ENCODE measurements at regions not wholly inside any gene's neighbourhood (a gene's known extent, or its start where the extent isn't known, plus 50 kb on each side); places are given as distances from the start of the nearest gene placed in this dataset.
A peak's percentile ranks its signal among the peaks of the same experiment; 100 is the strongest.

GRCh38 chr6:142676027-142676443 lies 268.9 kb downstream of the HIVEP2 start:
- no peak for DNase-seq (ENCODE audit: low read depth in 4 of 4, low spot score in 3 of 4)

- DNase-seq (ENCODE audit: low read depth in 4 of 4, low spot score in 3 of 4) = no peak
These were observed 268.3 kb downstream of the HIVEP2 start for GRCh38 chr6:142676647-142677192.

DNA sequence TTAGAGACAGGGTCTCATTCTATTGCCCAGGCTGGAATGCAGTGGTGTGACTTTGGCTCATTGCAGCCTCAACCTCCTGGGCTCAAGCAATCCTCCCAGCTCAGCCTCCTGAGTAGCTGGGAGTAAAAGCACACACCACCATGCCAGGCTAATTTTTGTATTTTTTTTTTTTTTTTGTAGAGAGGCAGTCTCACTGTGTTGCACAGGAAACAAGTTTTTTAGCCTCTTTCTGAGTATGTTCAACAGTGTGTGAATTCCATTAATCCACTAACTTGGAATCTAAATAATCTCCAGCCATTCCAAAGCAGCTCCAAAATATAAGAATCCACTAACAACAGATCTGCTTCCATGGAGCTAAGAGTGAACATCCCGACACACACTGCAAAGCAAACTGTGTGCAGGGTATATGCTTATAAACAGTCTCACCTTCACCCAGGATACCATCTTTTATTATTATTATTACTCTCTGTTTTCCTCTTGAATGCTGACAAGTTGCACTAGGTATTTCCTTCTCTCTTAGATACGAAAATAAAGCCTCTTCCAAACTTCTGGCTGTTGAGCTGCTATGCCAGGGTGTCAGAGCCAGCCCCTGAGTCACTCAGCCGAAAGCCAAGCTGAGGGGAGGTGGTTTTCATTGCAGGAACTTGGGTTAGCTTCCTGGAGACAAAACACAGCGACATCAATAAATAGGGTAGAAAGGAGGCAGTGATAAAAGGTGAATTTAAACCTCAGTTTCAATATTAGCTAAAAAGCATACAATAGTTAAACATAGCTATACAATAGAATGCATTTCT lies 264.9 kb downstream of the HIVEP2 start:
- DNase-seq (ENCODE audit: low read depth in 4 of 4, low spot score in 3 of 4) = no peak

GRCh38 chr6:142681099-142681498 lies 263.9 kb downstream of the HIVEP2 start:
- no peak for DNase-seq (ENCODE audit: low read depth in 4 of 4, low spot score in 3 of 4)

GRCh38 chr6:142682985-142683384 lies 262.0 kb downstream of the HIVEP2 start:
- no peak for DNase-seq (ENCODE audit: low read depth in 4 of 4, low spot score in 3 of 4)

DNA sequence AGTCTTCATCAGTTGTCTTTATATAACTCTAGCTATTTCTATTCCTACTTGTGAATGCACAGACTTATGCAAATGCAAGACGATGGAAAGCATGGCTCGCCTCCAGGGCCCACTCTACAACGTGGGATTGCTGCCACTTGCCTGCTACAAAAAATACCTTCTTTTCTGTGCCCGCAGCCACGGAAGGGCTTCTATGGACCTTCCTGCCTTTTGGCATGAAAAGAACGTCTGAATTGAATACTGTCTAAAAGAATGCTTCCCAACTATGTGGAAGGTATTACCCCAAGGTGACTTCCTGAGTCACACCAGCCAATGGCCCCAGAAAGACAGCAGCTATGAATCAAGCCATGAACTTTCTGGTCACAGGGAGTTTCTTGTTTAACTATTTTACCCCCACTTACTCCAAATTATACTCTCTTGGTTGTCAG lies 261.2 kb downstream of the HIVEP2 start:
- no peak for DNase-seq (ENCODE audit: low read depth in 4 of 4, low spot score in 3 of 4)

- no peak for DNase-seq (ENCODE audit: low read depth in 4 of 4, low spot score in 3 of 4)
These were observed 260.6 kb downstream of the HIVEP2 start for GRCh38 chr6:142684371-142684770.

GRCh38 chr6:142685852-142686506 lies 259.0 kb downstream of the HIVEP2 start:
- DNase-seq (ENCODE audit: low read depth in 4 of 4, low spot score in 3 of 4) = no peak

DNA sequence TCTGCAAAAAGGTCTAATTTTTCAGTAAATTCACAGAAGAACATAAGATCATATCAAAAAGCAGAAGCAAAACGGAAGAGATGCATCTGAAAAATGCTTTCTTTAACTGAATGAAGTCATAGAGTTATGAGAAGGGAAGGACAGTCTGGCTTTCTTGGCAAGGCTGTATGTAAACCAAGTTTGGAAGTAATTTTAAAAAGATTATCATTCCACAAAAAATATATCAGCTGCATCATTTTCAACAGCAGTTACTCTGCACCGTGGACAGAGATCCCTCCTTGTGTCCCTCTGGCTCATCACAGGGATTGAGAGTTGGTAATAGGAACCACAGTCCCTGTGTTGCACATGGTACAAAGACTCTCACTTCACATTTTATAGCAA lies 258.5 kb downstream of the HIVEP2 start:
- DNase-seq (ENCODE audit: low read depth in 4 of 4, low spot score in 3 of 4) = no peak

DNA sequence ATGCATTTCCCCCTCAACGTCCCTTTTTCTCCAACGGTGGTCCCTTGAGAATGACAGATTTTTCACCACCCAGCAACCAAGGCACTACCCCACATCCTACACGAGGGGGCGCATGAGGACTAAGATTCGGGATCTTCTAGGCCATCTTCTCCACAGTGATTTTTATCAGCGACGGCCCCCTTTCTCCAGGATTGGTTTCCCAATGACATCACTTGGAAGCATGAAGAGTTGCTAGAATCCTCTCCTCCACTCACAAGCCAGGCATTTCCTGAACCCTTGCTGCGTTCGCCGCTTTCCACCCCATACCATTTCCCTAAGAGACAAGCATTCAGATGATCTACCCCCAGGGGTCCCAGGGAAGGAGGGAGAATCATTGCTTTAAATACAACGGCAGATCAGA lies 252.0 kb downstream of the HIVEP2 start:
- DNase-seq (ENCODE audit: low read depth in 4 of 4, low spot score in 3 of 4) = peak; percentile 35 to 62 (median 50)

DNA sequence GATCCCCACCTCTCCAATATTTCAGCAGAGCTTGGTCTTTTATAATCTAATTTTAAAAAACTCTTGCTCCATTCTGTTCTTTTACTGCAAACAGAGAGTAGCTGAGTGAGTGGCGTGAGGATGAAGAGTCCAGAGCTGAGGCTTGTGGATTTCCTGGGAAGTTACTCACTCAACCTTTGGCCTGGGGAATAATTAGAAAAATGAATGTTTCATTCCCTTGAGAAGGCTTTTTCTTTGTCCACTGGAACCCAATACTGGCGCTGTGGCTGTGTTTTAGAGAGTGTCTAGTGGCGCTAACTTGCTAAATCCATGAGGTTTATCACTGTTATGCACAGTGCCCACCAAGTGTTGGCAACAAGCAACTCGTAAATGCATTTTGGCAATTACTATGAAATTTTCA lies 251.5 kb downstream of the HIVEP2 start:
- DNase-seq (ENCODE audit: low read depth in 4 of 4, low spot score in 3 of 4) = no peak

GRCh38 chr6:142694054-142694453 lies 250.9 kb downstream of the HIVEP2 start:
- no peak for DNase-seq (ENCODE audit: low read depth in 4 of 4, low spot score in 3 of 4)

DNA sequence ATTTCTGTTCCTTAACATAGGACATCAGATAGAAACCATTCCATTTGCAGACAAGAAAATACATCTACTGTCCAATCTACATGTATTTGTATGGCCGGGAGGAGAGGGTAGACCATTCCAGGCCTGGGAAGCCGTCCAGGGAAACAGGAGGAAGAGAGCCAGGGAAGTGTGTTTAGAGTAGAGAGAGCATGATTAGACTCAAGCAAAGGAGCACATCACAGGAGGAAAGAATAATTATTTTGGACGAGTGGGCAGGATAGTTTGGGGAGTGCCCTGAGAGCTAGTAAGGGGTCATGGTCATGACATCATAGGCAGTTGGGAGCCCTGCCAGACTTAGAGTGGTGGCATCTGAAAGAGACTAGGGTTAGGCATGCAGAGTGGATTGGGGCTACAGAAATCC lies 250.0 kb downstream of the HIVEP2 start:
- DNase-seq (ENCODE audit: low read depth in 4 of 4, low spot score in 3 of 4) = no peak

- peak in 3 of 4 donors; percentile 31 to 50 (median 41) for DNase-seq (ENCODE audit: low read depth in 4 of 4, low spot score in 3 of 4)
These were observed 248.6 kb downstream of the HIVEP2 start for GRCh38 chr6:142696123-142697000.

- no peak for DNase-seq (ENCODE audit: low read depth in 4 of 4, low spot score in 3 of 4)
These were observed 248.0 kb downstream of the HIVEP2 start for GRCh38 chr6:142697001-142697335.

GRCh38 chr6:142697922-142698321 lies 247.1 kb downstream of the HIVEP2 start:
- no peak for DNase-seq (ENCODE audit: low read depth in 4 of 4, low spot score in 3 of 4)

- DNase-seq (ENCODE audit: low read depth in 4 of 4, low spot score in 3 of 4) = no peak
These were observed 246.2 kb downstream of the HIVEP2 start for GRCh38 chr6:142698751-142699150.

- no peak for DNase-seq (ENCODE audit: low read depth in 4 of 4, low spot score in 3 of 4)
These were observed 245.6 kb downstream of the HIVEP2 start for GRCh38 chr6:142699391-142699790.

DNA sequence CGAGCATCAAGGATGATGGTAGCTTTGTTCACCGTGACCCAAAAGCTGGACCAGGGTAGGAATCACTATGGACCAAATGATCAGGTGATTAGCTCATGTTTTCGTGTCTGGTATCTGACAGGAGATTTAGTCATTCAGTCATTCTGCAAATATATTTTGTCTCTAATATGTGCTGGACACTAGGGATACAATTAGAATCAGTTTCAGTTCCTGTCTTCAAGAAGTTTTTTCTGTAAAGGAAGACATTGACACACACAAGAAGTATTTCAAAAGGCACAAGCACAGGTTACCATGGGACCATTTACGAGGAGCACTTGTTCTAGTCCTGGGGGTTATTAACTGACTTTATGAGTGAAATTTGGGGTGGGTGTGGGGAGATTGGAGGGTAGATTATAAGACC lies 244.9 kb downstream of the HIVEP2 start:
- DNase-seq (ENCODE audit: low read depth in 4 of 4, low spot score in 3 of 4) = no peak

GRCh38 chr6:142700671-142701312 lies 244.2 kb downstream of the HIVEP2 start:
- DNase-seq (ENCODE audit: low read depth in 4 of 4, low spot score in 3 of 4) = no peak
